ENCODE measurements at regions not wholly inside any gene's neighbourhood (a gene's known extent, or its start where the extent isn't known, plus 50 kb on each side); places are given as distances from the start of the nearest gene placed in this dataset.
"Not testable (repeated sequence)": the region's sequence is repeated elsewhere in the genome, so short reads cannot be mapped to it uniquely, and the experiment has no call there.

DNA sequence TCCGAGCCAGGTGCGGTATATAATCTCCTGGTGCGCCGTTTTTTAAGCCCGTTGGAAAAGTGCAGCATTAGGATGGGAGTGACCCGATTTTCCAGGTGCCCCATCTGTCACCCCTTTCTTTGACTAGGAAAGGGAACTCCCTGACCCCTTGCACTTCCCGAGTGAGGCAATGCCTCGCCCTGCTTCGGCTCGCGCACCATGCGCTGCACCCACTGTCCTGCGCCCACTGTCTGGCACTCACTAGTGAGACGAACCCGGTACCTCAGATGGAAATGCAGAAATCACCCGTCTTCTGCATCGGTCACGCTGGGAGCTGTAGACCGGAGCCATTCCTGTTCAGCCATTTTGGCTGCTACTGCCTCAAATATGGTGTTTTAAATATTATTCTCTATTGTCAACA lies 198.0 kb downstream of the MEIS1 start:
- not testable (repeated sequence) for H3K4me3 ChIP-seq (ENCODE audit: low read length in 2 of 2); H3K9ac ChIP-seq (ENCODE audit: low read length in 2 of 2); H3K27me3 ChIP-seq (ENCODE audit: control insufficient read depth in 1 of 2, insufficient read depth in 2 of 2, low read length in 2 of 2); H3K36me3 ChIP-seq (ENCODE audit: control insufficient read depth in 2 of 2, insufficient read depth in 2 of 2, low read length in 2 of 2); H3K27ac ChIP-seq (ENCODE audit: low read length); H3K9me3 ChIP-seq (ENCODE audit: control insufficient read depth in 2 of 2, low read length in 2 of 2); H3K4me1 ChIP-seq (ENCODE audit: control insufficient read depth, insufficient read depth, low read length)

GRCh38 chr2:66633631-66634030 lies 198.7 kb downstream of the MEIS1 start:
- Histone ChIP-seq H3K9me3 (ENCODE audit: control insufficient read depth in 2 of 2, low read length in 2 of 2) (no peaks in the 10 kb centered on the region), H3K9ac (ENCODE audit: low read length in 2 of 2) (no peak overlapping the region), H3K27me3 (ENCODE audit: control insufficient read depth in 1 of 2, insufficient read depth in 2 of 2, low read length in 2 of 2) (no peaks in the 10 kb centered on the region), H3K36me3 (ENCODE audit: control insufficient read depth in 2 of 2, insufficient read depth in 2 of 2, low read length in 2 of 2) (no peaks in the 10 kb centered on the region), H3K27ac (ENCODE audit: low read length) (no peak overlapping the region), H3K4me3 (ENCODE audit: low read length in 2 of 2) (no peak overlapping the region), H3K4me1 (ENCODE audit: control insufficient read depth, insufficient read depth, low read length) (no peaks in the 10 kb centered on the region)

DNA sequence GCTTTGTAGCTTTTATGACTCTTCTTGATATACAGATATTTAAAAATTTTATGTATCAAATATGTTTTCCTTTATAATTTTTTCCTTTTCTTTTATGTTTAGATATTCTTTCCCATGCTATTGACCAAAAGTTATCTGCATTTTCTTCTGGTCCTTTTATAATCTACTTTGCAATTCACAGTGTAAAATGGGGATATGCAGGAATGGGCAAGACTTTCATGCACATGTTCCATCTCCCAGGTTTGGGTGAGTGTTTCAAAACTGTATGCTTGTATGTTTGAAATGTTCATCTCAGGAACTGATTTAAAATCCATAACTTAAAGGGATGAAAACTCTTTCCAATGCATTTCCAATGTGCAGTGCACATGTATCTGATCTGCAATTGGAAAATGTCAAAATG lies 199.9 kb downstream of the MEIS1 start:
- no peak overlapping the region for H3K27ac ChIP-seq (ENCODE audit: low read length)
- H3K9ac ChIP-seq (ENCODE audit: low read length in 2 of 2), result no peak overlapping the region

GRCh38 chr2:66641685-66642084 lies 206.8 kb downstream of the MEIS1 start:
- no peaks in the 10 kb centered on the region for H3K27me3 ChIP-seq (ENCODE audit: control insufficient read depth in 1 of 2, insufficient read depth in 2 of 2, low read length in 2 of 2)
- H3K27ac ChIP-seq (ENCODE audit: low read length), result no peak overlapping the region

More for the DNA sequence above, 199.9 kb downstream of the MEIS1 start:
- no peaks in the 10 kb centered on the region for H3K9me3 ChIP-seq (ENCODE audit: control insufficient read depth in 2 of 2, low read length in 2 of 2)
- no peaks in the 10 kb centered on the region for H3K4me1 ChIP-seq (ENCODE audit: control insufficient read depth, insufficient read depth, low read length)
- H3K4me3 ChIP-seq (ENCODE audit: low read length in 2 of 2), result no peak overlapping the region
- no peaks in the 10 kb centered on the region for H3K27me3 ChIP-seq (ENCODE audit: control insufficient read depth in 1 of 2, insufficient read depth in 2 of 2, low read length in 2 of 2)
- H3K36me3 ChIP-seq (ENCODE audit: control insufficient read depth in 2 of 2, insufficient read depth in 2 of 2, low read length in 2 of 2), result no peaks in the 10 kb centered on the region

DNA sequence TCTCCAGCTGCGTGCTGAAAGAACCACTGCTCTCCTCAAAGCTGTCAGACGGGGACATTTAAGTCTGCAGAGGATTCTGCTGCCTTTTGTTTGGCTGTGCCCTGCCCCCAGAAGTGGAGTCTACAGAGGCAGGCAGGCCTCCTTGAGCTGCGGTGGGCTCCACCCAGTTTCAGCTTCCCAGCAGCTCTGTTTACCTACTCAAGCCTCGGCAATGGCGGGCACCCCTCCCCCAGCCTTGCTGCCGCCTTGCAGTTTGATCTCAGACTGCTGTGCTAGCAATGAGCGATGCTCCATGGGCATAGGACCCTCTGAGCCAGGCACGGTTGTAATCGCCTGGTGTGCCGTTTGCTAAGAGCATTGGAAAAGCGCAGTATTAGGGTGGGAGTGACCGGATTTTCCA lies 213.2 kb downstream of the MEIS1 start:
- not testable (repeated sequence) for H3K4me1 ChIP-seq (ENCODE audit: control insufficient read depth, insufficient read depth, low read length); H3K27ac ChIP-seq (ENCODE audit: low read length); H3K27me3 ChIP-seq (ENCODE audit: control insufficient read depth in 1 of 2, insufficient read depth in 2 of 2, low read length in 2 of 2); H3K4me3 ChIP-seq (ENCODE audit: low read length in 2 of 2); H3K9ac ChIP-seq (ENCODE audit: low read length in 2 of 2); H3K36me3 ChIP-seq (ENCODE audit: control insufficient read depth in 2 of 2, insufficient read depth in 2 of 2, low read length in 2 of 2); H3K9me3 ChIP-seq (ENCODE audit: control insufficient read depth in 2 of 2, low read length in 2 of 2)

More at GRCh38 chr2:66641685-66642084, 206.8 kb downstream of the MEIS1 start:
- no peak overlapping the region for H3K9ac ChIP-seq (ENCODE audit: low read length in 2 of 2)
- H3K4me1 ChIP-seq (ENCODE audit: control insufficient read depth, insufficient read depth, low read length), result no peaks in the 10 kb centered on the region
- H3K36me3 ChIP-seq (ENCODE audit: control insufficient read depth in 2 of 2, insufficient read depth in 2 of 2, low read length in 2 of 2), result no peaks in the 10 kb centered on the region
- H3K9me3 ChIP-seq (ENCODE audit: control insufficient read depth in 2 of 2, low read length in 2 of 2), result no peaks in the 10 kb centered on the region
- no peak overlapping the region for H3K4me3 ChIP-seq (ENCODE audit: low read length in 2 of 2)

- H3K27me3 ChIP-seq (ENCODE audit: control insufficient read depth in 1 of 2, insufficient read depth in 2 of 2, low read length in 2 of 2), result no peaks in the 10 kb centered on the region
- no peak overlapping the region for H3K27ac ChIP-seq (ENCODE audit: low read length)
- H3K36me3 ChIP-seq (ENCODE audit: control insufficient read depth in 2 of 2, insufficient read depth in 2 of 2, low read length in 2 of 2), result no peaks in the 10 kb centered on the region
- no peaks in the 10 kb centered on the region for H3K4me1 ChIP-seq (ENCODE audit: control insufficient read depth, insufficient read depth, low read length)
- H3K4me3 ChIP-seq (ENCODE audit: low read length in 2 of 2), result no peak overlapping the region
- H3K9ac ChIP-seq (ENCODE audit: low read length in 2 of 2), result no peak overlapping the region
- no peaks in the 10 kb centered on the region for H3K9me3 ChIP-seq (ENCODE audit: control insufficient read depth in 2 of 2, low read length in 2 of 2)
These were observed 214.1 kb downstream of the MEIS1 start for GRCh38 chr2:66649006-66649405.

DNA sequence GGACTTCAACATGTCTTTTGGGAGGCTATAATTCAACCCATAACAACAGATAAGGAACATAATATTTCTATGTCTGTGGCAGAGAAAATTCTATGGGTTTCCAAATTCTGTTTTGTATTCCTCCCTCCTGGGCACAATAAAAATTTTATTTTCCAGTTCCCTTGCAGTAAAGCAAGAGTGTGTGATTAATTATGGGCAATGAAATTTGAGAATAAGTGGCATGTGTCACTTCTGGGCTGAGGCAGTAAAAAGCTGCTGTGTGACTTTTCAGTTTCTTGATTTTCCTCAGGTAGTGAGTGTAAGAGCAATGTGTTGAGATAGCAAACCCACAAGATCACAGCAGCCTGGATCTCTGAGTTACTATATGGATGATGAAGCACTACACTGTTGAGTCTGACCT lies 216.4 kb downstream of the MEIS1 start:
- Histone ChIP-seq H3K27me3 (ENCODE audit: control insufficient read depth in 1 of 2, insufficient read depth in 2 of 2, low read length in 2 of 2) (no peaks in the 10 kb centered on the region), H3K27ac (ENCODE audit: low read length) (no peak overlapping the region), H3K9me3 (ENCODE audit: control insufficient read depth in 2 of 2, low read length in 2 of 2) (no peaks in the 10 kb centered on the region), H3K36me3 (ENCODE audit: control insufficient read depth in 2 of 2, insufficient read depth in 2 of 2, low read length in 2 of 2) (no peaks in the 10 kb centered on the region), H3K4me1 (ENCODE audit: control insufficient read depth, insufficient read depth, low read length) (no peaks in the 10 kb centered on the region), H3K4me3 (ENCODE audit: low read length in 2 of 2) (no peak overlapping the region), H3K9ac (ENCODE audit: low read length in 2 of 2) (no peak overlapping the region)

GRCh38 chr2:66660804-66661203 lies 225.9 kb downstream of the MEIS1 start:
- Histone ChIP-seq H3K4me3 (ENCODE audit: low read length in 2 of 2) (no peak overlapping the region), H3K9ac (ENCODE audit: low read length in 2 of 2) (no peak overlapping the region), H3K27ac (ENCODE audit: low read length) (no peak overlapping the region), H3K9me3 (ENCODE audit: control insufficient read depth in 2 of 2, low read length in 2 of 2) (peaks cover 0 to 6% of the 10 kb centered on the region in 2 donors), H3K36me3 (ENCODE audit: control insufficient read depth in 2 of 2, insufficient read depth in 2 of 2, low read length in 2 of 2) (no peaks in the 10 kb centered on the region), H3K4me1 (ENCODE audit: control insufficient read depth, insufficient read depth, low read length) (no peaks in the 10 kb centered on the region), H3K27me3 (ENCODE audit: control insufficient read depth in 1 of 2, insufficient read depth in 2 of 2, low read length in 2 of 2) (no peaks in the 10 kb centered on the region)

GRCh38 chr2:66661253-66662173 lies 226.6 kb downstream of the MEIS1 start:
- Histone ChIP-seq H3K9ac (ENCODE audit: low read length in 2 of 2) (no peak overlapping the region), H3K27me3 (ENCODE audit: control insufficient read depth in 1 of 2, insufficient read depth in 2 of 2, low read length in 2 of 2) (no peaks in the 10 kb centered on the region), H3K4me1 (ENCODE audit: control insufficient read depth, insufficient read depth, low read length) (no peaks in the 10 kb centered on the region), H3K4me3 (ENCODE audit: low read length in 2 of 2) (no peak overlapping the region), H3K9me3 (ENCODE audit: control insufficient read depth in 2 of 2, low read length in 2 of 2) (peaks cover 0 to 6% of the 10 kb centered on the region in 2 donors), H3K27ac (ENCODE audit: low read length) (no peak overlapping the region), H3K36me3 (ENCODE audit: control insufficient read depth in 2 of 2, insufficient read depth in 2 of 2, low read length in 2 of 2) (no peaks in the 10 kb centered on the region)

DNA sequence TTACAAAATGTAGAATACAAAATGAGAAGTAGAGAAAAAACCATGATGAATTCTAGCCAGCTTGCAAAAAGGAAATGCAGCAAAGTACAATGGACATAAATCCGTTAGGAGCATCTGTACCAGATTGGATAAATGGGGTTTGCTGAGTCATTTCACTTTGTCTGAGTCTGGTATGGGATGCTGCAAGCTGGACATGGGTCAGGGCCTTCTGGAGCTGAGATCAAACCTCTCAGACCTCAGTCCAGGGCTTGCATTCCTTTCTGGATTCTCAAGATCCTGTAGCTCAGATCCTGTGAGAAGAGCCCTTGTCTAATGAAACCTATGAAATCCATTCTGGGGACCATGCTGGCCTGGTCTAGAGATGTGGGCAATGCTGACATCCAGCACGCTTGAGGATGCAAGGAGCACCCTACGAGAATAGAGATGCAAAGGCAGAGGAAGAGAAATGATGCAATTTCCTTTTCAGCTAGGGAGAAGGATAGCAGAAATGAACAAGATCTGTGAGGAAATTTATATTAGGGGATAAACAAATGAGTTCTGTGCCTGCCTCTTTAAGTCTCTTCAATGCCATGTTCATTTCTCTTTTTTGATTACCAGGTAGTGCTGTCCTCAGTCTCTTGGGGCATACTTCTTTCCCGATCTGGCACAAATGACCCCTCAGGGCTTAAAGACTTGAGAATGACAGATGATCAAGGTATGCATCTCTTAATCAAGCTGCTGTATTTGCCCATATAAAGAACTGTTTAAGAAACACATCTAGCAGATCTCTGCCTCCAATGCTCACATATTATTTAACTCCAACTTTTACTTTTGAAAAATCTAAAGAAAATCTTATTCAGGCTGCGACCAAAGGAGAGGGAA lies 230.4 kb downstream of the MEIS1 start:
- Histone ChIP-seq H3K4me3 (ENCODE audit: low read length in 2 of 2) (no peak overlapping the region), H3K4me1 (ENCODE audit: control insufficient read depth, insufficient read depth, low read length) (no peaks in the 10 kb centered on the region), H3K9ac (ENCODE audit: low read length in 2 of 2) (no peak overlapping the region), H3K27me3 (ENCODE audit: control insufficient read depth in 1 of 2, insufficient read depth in 2 of 2, low read length in 2 of 2) (no peaks in the 10 kb centered on the region), H3K27ac (ENCODE audit: low read length) (no peak overlapping the region), H3K36me3 (ENCODE audit: control insufficient read depth in 2 of 2, insufficient read depth in 2 of 2, low read length in 2 of 2) (no peaks in the 10 kb centered on the region), H3K9me3 (ENCODE audit: control insufficient read depth in 2 of 2, low read length in 2 of 2) (no peaks in the 10 kb centered on the region)
